Pancreas (tissue), 10 donors: ENCODE measurements at regions not wholly inside any gene's neighbourhood (a gene's known extent, or its start where the extent isn't known, plus 50 kb on each side); places are given as distances from the start of the nearest gene placed in this dataset.

Experiments used
- ATAC-seq, 4 donors: fragments of 200-7000 bp; cut with Tn5 transposase; one replicate each; pipeline versions ENCODE4 v1.8.0 to v1.9.1; 2020; ENCODE audit warnings: mild to moderate bottlenecking in 4 of 4, moderate library complexity in 4 of 4
- DNase-seq, 6 donors: peaks; one replicate each; pipeline ENCODE4 v3.0.0-alpha.2; 2020
- FAIRE-seq: peaks from 2 replicates; lab custom pipeline; 2012; peaks lifted over from hg19 to GRCh38; lab: Jason Lieb, UNC
- H3K27ac ChIP-seq, 4 donors: fragments of 200-600 bp; sonication (generic); 1 replicate in 3 of 4; 2 replicates in 1 of 4; pipeline versions ENCODE4 v1.5.0 to v1.8.0; 2020
- H3K27me3 ChIP-seq, 4 donors: fragments of 200-600 bp; one replicate each; pipeline ENCODE4 v1.8.0; 2021
- H3K36me3 ChIP-seq, 3 donors: fragments of 200-600 bp; sonication (generic) in 1 of 3; one replicate each; pipeline versions ENCODE4 v1.5.0 to v1.8.0; 2020 to 2021
- H3K4me1 ChIP-seq, 3 donors: fragments of 200-600 bp; one replicate each; pipeline ENCODE4 v1.8.0; 2021
- H3K4me3 ChIP-seq, 4 donors: fragments of 200-600 bp; sonication (generic) in 2 of 4; one replicate each; pipeline versions ENCODE4 v1.5.0 to v1.8.0; 2020 to 2021
- H3K9me3 ChIP-seq, 4 donors: fragments of 200-600 bp; one replicate each; pipeline ENCODE4 v1.8.0; 2021
- CTCF ChIP-seq, 4 donors: fragments of 200-600 bp; sonication (generic) in 3 of 4; IDR thresholded peaks; one replicate each; pipeline versions ENCODE4 v1.5.0 to v1.8.0; 2021; ENCODE audit warnings: antibody characterized with exemption in 4 of 4
- WGBS, 2 donors: extraction: QIAGEN DNeasy Blood & Tissue Kit; methylation state at CpG; one replicate each; pipeline ENCODE4 v1.1.7; 2013; 5-methylcytosine and 5-hydroxymethylcytosine counted together
- intact Hi-C, 3 donors: fragments of 100-400 bp; cut with DNase I; formaldehyde crosslinking; loops; one replicate each; pipeline versions ENCODE4 v1.11.1 to v1.14.2; 2022
- donor health status: healthy with polysubstance abuse.
- donor health status: DM: no; HTN: no; CAD: no; lungs with moderate emphysema.
- donor health status: DM: no; HTN: no; CAD: no.
- donor health status: control.
- donor health status: control.
- donor health status: Bipolar disorder and iron deficiency.
- donor health status: DM: yes; HTN: yes; CAD: no.
- donor health status: DM: no; HTN: no; CAD: no.
- donor health status: DM: no; HTN: no; CAD: no.
- donor health status: DM: yes; HTN: yes; CAD: no.

- TF ChIP-seq CTCF (IDR thresholded peaks at IDR 0.05): no peak
- DNase-seq (no peak), ATAC-seq (no peak), FAIRE-seq (no peak)
- H3K4me1 ChIP-seq: no peaks in the 10 kb centered on the region
- no peaks in the 10 kb centered on the region for H3K36me3 ChIP-seq
- H3K27me3 ChIP-seq: no peaks in the 10 kb centered on the region
- H3K27ac ChIP-seq: no peak overlapping the region
- intact Hi-C loops: no loop called here
- H3K9me3 ChIP-seq: no peaks in the 10 kb centered on the region
- whole genome bisulfite sequencing, 2 donors: 28 to 42% methylated on average over 2 of the region's 2 CpGs
- no peak overlapping the region for H3K4me3 ChIP-seq
Measured at GRCh38 chr10:53697038-53697437, 924.5 kb upstream of the MBL2 start.

GRCh38 chr10:53690524-53691240 is 918.1 kb upstream of the MBL2 start:
- WGBS, 2 donors: 42 to 51% methylated on average over 5 of the region's 5 CpGs
- FAIRE-seq (no peak), ATAC-seq (no peak), DNase-seq (no peak)
- intact Hi-C loops: no loop called here
- H3K4me3 ChIP-seq: no peak overlapping the region
- no peak overlapping the region for H3K27ac ChIP-seq
- no peaks in the 10 kb centered on the region for H3K27me3 ChIP-seq
- H3K9me3 ChIP-seq: no peaks in the 10 kb centered on the region
- H3K36me3 ChIP-seq: no peaks in the 10 kb centered on the region
- TF ChIP-seq CTCF (IDR thresholded peaks at IDR 0.05): no peak
- no peaks in the 10 kb centered on the region for H3K4me1 ChIP-seq

- TF ChIP-seq CTCF (IDR thresholded peaks at IDR 0.05): no peak
- FAIRE-seq (no peak), DNase-seq (no peak), ATAC-seq (no peak)
- intact Hi-C loops: no loop called here
- Histone ChIP-seq H3K27me3 (no peaks in the 10 kb centered on the region), H3K36me3 (no peaks in the 10 kb centered on the region), H3K27ac (no peak overlapping the region), H3K4me3 (no peak overlapping the region), H3K9me3 (no peaks in the 10 kb centered on the region), H3K4me1 (no peaks in the 10 kb centered on the region)
- 67% methylated on average over 1 of the region's 1 CpG for WGBS, 2 donors
Measured at GRCh38 chr10:53687800-53688199, 915.2 kb upstream of the MBL2 start.

- intact Hi-C loops: no loop called here
- no peaks in the 10 kb centered on the region for H3K9me3 ChIP-seq
- ATAC-seq (no peak), FAIRE-seq (no peak), DNase-seq (no peak)
- no peak overlapping the region for H3K27ac ChIP-seq
- no peak overlapping the region for H3K4me3 ChIP-seq
- no peaks in the 10 kb centered on the region for H3K4me1 ChIP-seq
- H3K27me3 ChIP-seq: no peaks in the 10 kb centered on the region
- TF ChIP-seq CTCF (IDR thresholded peaks at IDR 0.05): no peak
- 80 to 92% methylated on average over 2 of the region's 2 CpGs for WGBS, 2 donors
- H3K36me3 ChIP-seq: no peaks in the 10 kb centered on the region
Measured at GRCh38 chr10:53682885-53683284, 910.3 kb upstream of the MBL2 start.

GRCh38 chr10:53682458-53682857 is 909.9 kb upstream of the MBL2 start:
- FAIRE-seq (no peak), DNase-seq (no peak)

More at GRCh38 chr10:53682458-53682857, 909.9 kb upstream of the MBL2 start:
- H3K4me3 ChIP-seq: no peak overlapping the region
- H3K36me3 ChIP-seq: no peaks in the 10 kb centered on the region
- no peaks in the 10 kb centered on the region for H3K27me3 ChIP-seq
- no peaks in the 10 kb centered on the region for H3K4me1 ChIP-seq
- no peak for ATAC-seq
- WGBS, 2 donors: 70 to 79% methylated on average over 7 of the region's 7 CpGs
- H3K9me3 ChIP-seq: no peaks in the 10 kb centered on the region
- intact Hi-C loops: no loop called here
- no peak for TF ChIP-seq CTCF (IDR thresholded peaks at IDR 0.05)
- H3K27ac ChIP-seq: no peak overlapping the region
